NCI-H1417 (cell line): ENCODE measurements at regions not wholly inside any gene's neighbourhood (a gene's known extent, or its start where the extent isn't known, plus 50 kb on each side); places are given as distances from the start of the nearest gene placed in this dataset.

Experiments used
- DNase-seq, 3 experiments: peaks; one replicate each; lab custom pipeline; 2025; lab: John Stamatoyannopoulos, UW

- DNase-seq, result peak in 2 of 3 experiments; percentile 7 to 66
Observed at GRCh38 chr5:167966979-167967378, 324.5 kb upstream of the WWC1 start.

GRCh38 chr5:167967494-167968177 is 323.8 kb upstream of the WWC1 start:
- no peak for DNase-seq

- no peak for DNase-seq
Observed at GRCh38 chr5:167968837-167969236, 322.6 kb upstream of the WWC1 start.

- no peak for DNase-seq
Observed at GRCh38 chr5:167969998-167970397, 321.4 kb upstream of the WWC1 start.

GRCh38 chr5:167971706-167972105 is 319.7 kb upstream of the WWC1 start:
- no peak for DNase-seq

GRCh38 chr5:167973126-167973525 is 318.3 kb upstream of the WWC1 start:
- no peak for DNase-seq

GRCh38 chr5:167984951-167985350 is 306.5 kb upstream of the WWC1 start:
- no peak for DNase-seq

- no peak for DNase-seq
Observed at GRCh38 chr5:167985373-167985772, 306.1 kb upstream of the WWC1 start.

- DNase-seq, result no peak
Observed at GRCh38 chr5:167987490-167988280, 303.8 kb upstream of the WWC1 start.

- DNase-seq, result no peak
Observed at GRCh38 chr5:167992868-167993267, 298.6 kb upstream of the WWC1 start.

- DNase-seq, result no peak
Observed at GRCh38 chr5:167993771-167994170, 297.7 kb upstream of the WWC1 start.

GRCh38 chr5:167995844-167996425 is 295.5 kb upstream of the WWC1 start:
- no peak for DNase-seq

GRCh38 chr5:167998148-167998767 is 293.2 kb upstream of the WWC1 start:
- DNase-seq, result no peak

- DNase-seq, result no peak
Observed at GRCh38 chr5:167999182-167999581, 292.3 kb upstream of the WWC1 start.

- DNase-seq, result no peak
Observed at GRCh38 chr5:168001318-168001717, 290.1 kb upstream of the WWC1 start.

- DNase-seq, result no peak
Observed at GRCh38 chr5:168002116-168002515, 289.3 kb upstream of the WWC1 start.

- no peak for DNase-seq
Observed at GRCh38 chr5:168005093-168005492, 286.4 kb upstream of the WWC1 start.

- no peak for DNase-seq
Observed at GRCh38 chr5:168005936-168006335, 285.5 kb upstream of the WWC1 start.

- no peak for DNase-seq
Observed at GRCh38 chr5:168006456-168007130, 284.9 kb upstream of the WWC1 start.

GRCh38 chr5:168007286-168007685 is 284.2 kb upstream of the WWC1 start:
- DNase-seq, result no peak

GRCh38 chr5:168008555-168008954 is 282.9 kb upstream of the WWC1 start:
- DNase-seq, result no peak

GRCh38 chr5:168011096-168011495 is 280.3 kb upstream of the WWC1 start:
- DNase-seq, result no peak
